Thoracic aorta (tissue), 2 donors: ENCODE measurements at regions not wholly inside any gene's neighbourhood (a gene's known extent, or its start where the extent isn't known, plus 50 kb on each side); places are given as distances from the start of the nearest gene placed in this dataset.
"Not testable (repeated sequence)": the region's sequence is repeated elsewhere in the genome, so short reads cannot be mapped to it uniquely, and the experiment has no call there.

Experiments used
- ATAC-seq: fragments of 150-250 bp; one replicate; pipeline ENCODE4 v1.8.0; 2017; ENCODE audit warnings: low read depth; ENCODE audit not compliant: insufficient number of reproducible peaks, low FRiP score
- DNase-seq: peaks from one replicate; pipeline ENCODE4 v3.0.0-alpha.2; 2020; ENCODE audit warnings: low spot score
- H3K27ac ChIP-seq, 2 donors: fragments of 200-600 bp; sonication (generic); 1 replicate in 1 of 2; 2 replicates in 1 of 2; pipeline ENCODE4 v1.5.1; 2016; ENCODE audit warnings: mild to moderate bottlenecking in 2 of 2, moderate library complexity in 2 of 2
- H3K27me3 ChIP-seq: fragments of 200-600 bp; sonication (generic); replicated peaks from 2 replicates; pipeline ENCODE4 v1.6.0; 2016; ENCODE audit warnings: mild to moderate bottlenecking; ENCODE audit not compliant: insufficient read depth
- H3K36me3 ChIP-seq: fragments of 200-600 bp; sonication (generic); one replicate; pipeline ENCODE4 v1.5.1; 2016
- H3K4me1 ChIP-seq, 2 donors: fragments of 200-600 bp; sonication (generic); 1 replicate in 1 of 2; 2 replicates in 1 of 2; pipeline versions ENCODE4 v1.5.1 to v1.6.0; 2016; ENCODE audit warnings: low read depth in 2 of 2, mild to moderate bottlenecking in 1 of 2; ENCODE audit not compliant: control insufficient read depth in 1 of 2
- H3K4me3 ChIP-seq: fragments of 200-600 bp; sonication (generic); 2 replicates; pipeline ENCODE4 v1.5.1; 2016; ENCODE audit warnings: mild to moderate bottlenecking
- H3K9me3 ChIP-seq: fragments of 200-600 bp; sonication (generic); 2 replicates; pipeline ENCODE4 v1.5.1; 2016
- CTCF ChIP-seq: fragments of 200-600 bp; sonication (generic); IDR thresholded peaks from one replicate; pipeline ENCODE4 v1.5.1; 2019; ENCODE audit warnings: antibody characterized with exemption

- Histone ChIP-seq H3K9me3 (no peaks in the 10 kb centered on the region), H3K4me1 (no peaks in the 10 kb centered on the region), H3K36me3 (no peaks in the 10 kb centered on the region), H3K4me3 (no peak overlapping the region), H3K27me3 (no peaks in the 10 kb centered on the region), H3K27ac (no peak overlapping the region)
- no peak for ATAC-seq
- no peak for DNase-seq
- no peak for TF ChIP-seq CTCF
Observed at GRCh38 chrY:12423416-12424252, 277.4 kb upstream of the USP9Y start.

GRCh38 chrY:12425506-12425905, 275.5 kb upstream of the USP9Y start:
- no peak for DNase-seq
- H3K27me3 ChIP-seq: no peaks in the 10 kb centered on the region
- no peak overlapping the region for H3K27ac ChIP-seq
- no peak for TF ChIP-seq CTCF
- H3K4me1 ChIP-seq: no peaks in the 10 kb centered on the region
- no peak overlapping the region for H3K4me3 ChIP-seq
- H3K36me3 ChIP-seq: no peaks in the 10 kb centered on the region
- no peaks in the 10 kb centered on the region for H3K9me3 ChIP-seq
- ATAC-seq: no peak

GRCh38 chrY:12427361-12427760, 273.7 kb upstream of the USP9Y start:
- H3K27me3 ChIP-seq: no peaks in the 10 kb centered on the region
- no peaks in the 10 kb centered on the region for H3K9me3 ChIP-seq
- no peaks in the 10 kb centered on the region for H3K36me3 ChIP-seq
- DNase-seq (no peak), ATAC-seq (no peak)
- no peak for TF ChIP-seq CTCF
- H3K4me3 ChIP-seq: no peak overlapping the region
- H3K27ac ChIP-seq: no peak overlapping the region
- no peaks in the 10 kb centered on the region for H3K4me1 ChIP-seq

- Histone ChIP-seq H3K4me3 (no peak overlapping the region), H3K27me3 (no peaks in the 10 kb centered on the region), H3K36me3 (no peaks in the 10 kb centered on the region), H3K27ac (no peak overlapping the region), H3K4me1 (no peaks in the 10 kb centered on the region), H3K9me3 (no peaks in the 10 kb centered on the region)
- ATAC-seq: no peak
- no peak for DNase-seq
- TF ChIP-seq CTCF: no peak
Observed at GRCh38 chrY:12431546-12431945, 269.5 kb upstream of the USP9Y start.

GRCh38 chrY:12438823-12439222, 262.2 kb upstream of the USP9Y start:
- ATAC-seq, H3K36me3 ChIP-seq: not testable (repeated sequence)

GRCh38 chrY:12444200-12444599, 256.8 kb upstream of the USP9Y start:
- Histone ChIP-seq H3K36me3 (no peaks in the 10 kb centered on the region), H3K4me1 (no peaks in the 10 kb centered on the region), H3K27ac (no peak overlapping the region), H3K27me3 (no peaks in the 10 kb centered on the region), H3K4me3 (no peak overlapping the region), H3K9me3 (no peaks in the 10 kb centered on the region)
- DNase-seq: no peak
- TF ChIP-seq CTCF: no peak
- ATAC-seq: no peak

More at GRCh38 chrY:12438823-12439222, 262.2 kb upstream of the USP9Y start:
- H3K4me3 ChIP-seq, DNase-seq, H3K27ac ChIP-seq, H3K4me1 ChIP-seq, H3K27me3 ChIP-seq, H3K9me3 ChIP-seq: not testable (repeated sequence)

- not testable (repeated sequence) for H3K4me1 ChIP-seq, H3K36me3 ChIP-seq, H3K4me3 ChIP-seq, H3K27ac ChIP-seq, ATAC-seq, DNase-seq, H3K27me3 ChIP-seq, H3K9me3 ChIP-seq
Observed at GRCh38 chrY:12446486-12447265, 254.4 kb upstream of the USP9Y start.

- not testable (repeated sequence) for ATAC-seq, H3K27me3 ChIP-seq, H3K36me3 ChIP-seq, H3K4me1 ChIP-seq, DNase-seq, H3K27ac ChIP-seq, H3K4me3 ChIP-seq, H3K9me3 ChIP-seq
Observed at GRCh38 chrY:12448561-12448960, 252.5 kb upstream of the USP9Y start.
